ENCODE measurements at regions not wholly inside any gene's neighbourhood (a gene's known extent, or its start where the extent isn't known, plus 50 kb on each side); places are given as distances from the start of the nearest gene placed in this dataset.

GRCh38 chr16:26856791-26857190 is 209.9 kb upstream of the C16orf82 start:
- TF ChIP-seq, protein P1, sequence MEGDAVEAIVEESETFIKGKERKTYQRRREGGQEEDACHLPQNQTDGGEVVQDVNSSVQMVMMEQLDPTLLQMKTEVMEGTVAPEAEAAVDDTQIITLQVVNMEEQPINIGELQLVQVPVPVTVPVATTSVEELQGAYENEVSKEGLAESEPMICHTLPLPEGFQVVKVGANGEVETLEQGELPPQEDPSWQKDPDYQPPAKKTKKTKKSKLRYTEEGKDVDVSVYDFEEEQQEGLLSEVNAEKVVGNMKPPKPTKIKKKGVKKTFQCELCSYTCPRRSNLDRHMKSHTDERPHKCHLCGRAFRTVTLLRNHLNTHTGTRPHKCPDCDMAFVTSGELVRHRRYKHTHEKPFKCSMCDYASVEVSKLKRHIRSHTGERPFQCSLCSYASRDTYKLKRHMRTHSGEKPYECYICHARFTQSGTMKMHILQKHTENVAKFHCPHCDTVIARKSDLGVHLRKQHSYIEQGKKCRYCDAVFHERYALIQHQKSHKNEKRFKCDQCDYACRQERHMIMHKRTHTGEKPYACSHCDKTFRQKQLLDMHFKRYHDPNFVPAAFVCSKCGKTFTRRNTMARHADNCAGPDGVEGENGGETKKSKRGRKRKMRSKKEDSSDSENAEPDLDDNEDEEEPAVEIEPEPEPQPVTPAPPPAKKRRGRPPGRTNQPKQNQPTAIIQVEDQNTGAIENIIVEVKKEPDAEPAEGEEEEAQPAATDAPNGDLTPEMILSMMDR (IDR thresholded peaks at IDR 0.05 in 2 of 3, conservative IDR thresholded peaks at IDR 0.05 in 1 of 3; ENCODE audit: borderline replicate concordance in 1 of 3, insufficient read depth in 1 of 3, low read depth in 2 of 3, low read length in 2 of 3) = no peak
- TF ChIP-seq TCF7L2 (IDR thresholded peaks at IDR 0.05; ENCODE audit: borderline replicate concordance, extremely low read depth, insufficient read depth, insufficient read length) (no peak), POLR2A (IDR thresholded peaks at IDR 0.05; ENCODE audit: borderline replicate concordance, extremely low read depth, insufficient read depth, insufficient read length) (no peak), SP1 (IDR thresholded peaks at IDR 0.05; ENCODE audit: low read depth) (no peak)
